IPS-18a (cell line): ENCODE measurements at regions not wholly inside any gene's neighbourhood (a gene's known extent, or its start where the extent isn't known, plus 50 kb on each side); places are given as distances from the start of the nearest gene placed in this dataset.

Experiments used
- H3K27ac ChIP-seq: one replicate; pipeline ENCODE4 v1.5.1; 2013; ENCODE audit warnings: low read length
- H3K27me3 ChIP-seq: one replicate; pipeline ENCODE4 v1.6.1; 2013; ENCODE audit warnings: mild to moderate bottlenecking, low read length; ENCODE audit not compliant: control insufficient read depth, insufficient read depth
- H3K36me3 ChIP-seq: one replicate; pipeline ENCODE4 v1.6.1; 2013; ENCODE audit warnings: low read depth, low read length; ENCODE audit not compliant: control insufficient read depth
- H3K4me1 ChIP-seq: one replicate; pipeline ENCODE4 v1.6.1; 2013; ENCODE audit warnings: low read depth, low read length; ENCODE audit not compliant: control insufficient read depth
- H3K4me3 ChIP-seq: one replicate; pipeline ENCODE4 v1.5.1; 2013; ENCODE audit warnings: low read length
- H3K9ac ChIP-seq: one replicate; pipeline ENCODE4 v1.6.1; 2013; ENCODE audit warnings: mild to moderate bottlenecking, low read length, moderate library complexity
- H3K9me3 ChIP-seq: one replicate; pipeline ENCODE4 v1.6.1; 2013; ENCODE audit warnings: low read depth, low read length; ENCODE audit not compliant: control insufficient read depth

DNA sequence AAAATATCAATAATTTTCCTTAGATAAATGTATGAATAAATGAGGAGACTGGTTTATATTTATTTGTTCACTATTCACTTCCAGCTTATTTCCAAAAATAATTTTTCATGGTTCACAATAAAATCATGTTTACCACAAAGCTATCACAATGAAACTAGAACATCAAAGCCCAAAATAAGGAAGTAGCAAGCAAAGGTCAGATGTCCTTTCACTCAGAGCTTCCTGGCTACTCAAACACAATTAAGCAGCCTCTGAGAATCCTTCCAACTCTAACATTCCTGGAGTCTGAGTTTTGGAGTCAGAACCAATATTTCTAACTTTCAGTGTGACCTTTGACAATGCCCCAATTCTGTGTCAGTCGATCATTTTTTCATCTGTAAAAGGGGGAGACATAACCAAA, 527.0 kb downstream of the SOX6 start:
- Histone ChIP-seq H3K27ac (no peak overlapping the region), H3K9ac (no peak overlapping the region), H3K36me3 (no peaks in the 10 kb centered on the region), H3K4me1 (peaks cover 7% of the 10 kb centered on the region), H3K27me3 (no peaks in the 10 kb centered on the region), H3K4me3 (no peak overlapping the region), H3K9me3 (no peaks in the 10 kb centered on the region)

GRCh38 chr11:15830741-15831428, 525.5 kb downstream of the SOX6 start:
- Histone ChIP-seq H3K27ac (no peak overlapping the region), H3K9me3 (no peaks in the 10 kb centered on the region), H3K9ac (no peak overlapping the region), H3K4me1 (peaks cover 7% of the 10 kb centered on the region), H3K36me3 (no peaks in the 10 kb centered on the region), H3K4me3 (no peak overlapping the region), H3K27me3 (no peaks in the 10 kb centered on the region)

DNA sequence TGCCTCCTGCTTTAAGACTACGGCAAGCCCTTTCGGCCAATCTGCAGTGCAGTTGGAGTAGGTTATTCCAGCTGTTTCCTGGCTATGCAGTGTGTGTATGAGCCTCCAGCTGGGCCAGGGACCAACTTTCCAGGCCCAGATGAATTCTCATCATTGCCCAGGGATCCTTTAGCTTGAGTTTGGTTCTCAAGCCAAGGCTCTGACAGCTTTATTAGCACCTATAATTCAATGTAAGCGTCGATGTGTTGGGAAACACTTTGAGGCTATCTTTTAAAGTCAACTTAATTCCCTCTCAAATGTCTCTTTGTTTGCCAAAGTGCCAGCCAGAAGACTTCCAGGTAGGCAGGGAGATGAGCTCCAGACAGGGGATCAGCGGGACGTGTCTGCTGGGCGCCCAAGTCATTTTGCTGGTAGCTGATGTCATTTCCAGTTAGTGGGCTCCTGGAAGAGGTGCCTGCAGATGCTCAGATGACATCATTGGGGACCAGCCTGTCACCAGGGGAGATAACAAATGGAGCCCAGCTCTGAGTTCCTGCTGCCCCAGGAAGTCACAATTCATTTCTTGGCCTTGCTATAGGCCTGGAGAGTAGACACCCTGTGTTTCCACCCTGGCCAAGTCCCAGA, 520.4 kb downstream of the SOX6 start:
- H3K9me3 ChIP-seq: no peaks in the 10 kb centered on the region
- no peaks in the 10 kb centered on the region for H3K36me3 ChIP-seq
- no peak overlapping the region for H3K9ac ChIP-seq
- H3K4me1 ChIP-seq: no peaks in the 10 kb centered on the region
- H3K27me3 ChIP-seq: no peaks in the 10 kb centered on the region
- no peak overlapping the region for H3K4me3 ChIP-seq
- H3K27ac ChIP-seq: no peak overlapping the region

DNA sequence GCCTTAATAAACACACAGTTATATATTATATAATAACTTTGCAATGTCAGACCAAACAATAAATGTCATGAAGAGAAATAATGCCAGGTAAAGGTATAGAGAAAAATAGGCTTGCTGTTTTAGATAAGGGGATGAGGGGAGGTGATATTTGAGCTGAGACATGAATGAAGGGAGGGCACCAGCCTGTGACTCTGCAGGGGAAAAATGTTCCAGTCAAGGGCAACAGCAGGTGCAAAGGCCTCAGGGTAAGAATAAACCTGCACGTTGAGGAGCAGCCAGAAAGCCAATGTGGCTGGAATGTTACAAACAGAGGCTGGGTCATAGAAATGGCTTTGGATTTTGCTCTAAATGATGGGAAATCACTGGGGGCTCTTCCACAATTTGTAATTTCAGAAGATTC, 519.6 kb downstream of the SOX6 start:
- H3K9me3 ChIP-seq: no peaks in the 10 kb centered on the region
- no peaks in the 10 kb centered on the region for H3K27me3 ChIP-seq
- no peak overlapping the region for H3K27ac ChIP-seq
- H3K9ac ChIP-seq: no peak overlapping the region
- no peaks in the 10 kb centered on the region for H3K36me3 ChIP-seq
- H3K4me3 ChIP-seq: no peak overlapping the region
- no peaks in the 10 kb centered on the region for H3K4me1 ChIP-seq

- Histone ChIP-seq H3K27ac (no peak overlapping the region), H3K27me3 (no peaks in the 10 kb centered on the region), H3K4me3 (no peak overlapping the region), H3K4me1 (peaks cover 6% of the 10 kb centered on the region), H3K9me3 (no peaks in the 10 kb centered on the region), H3K36me3 (no peaks in the 10 kb centered on the region), H3K9ac (no peak overlapping the region)
Measured at GRCh38 chr11:15837901-15838489, 518.4 kb downstream of the SOX6 start.

DNA sequence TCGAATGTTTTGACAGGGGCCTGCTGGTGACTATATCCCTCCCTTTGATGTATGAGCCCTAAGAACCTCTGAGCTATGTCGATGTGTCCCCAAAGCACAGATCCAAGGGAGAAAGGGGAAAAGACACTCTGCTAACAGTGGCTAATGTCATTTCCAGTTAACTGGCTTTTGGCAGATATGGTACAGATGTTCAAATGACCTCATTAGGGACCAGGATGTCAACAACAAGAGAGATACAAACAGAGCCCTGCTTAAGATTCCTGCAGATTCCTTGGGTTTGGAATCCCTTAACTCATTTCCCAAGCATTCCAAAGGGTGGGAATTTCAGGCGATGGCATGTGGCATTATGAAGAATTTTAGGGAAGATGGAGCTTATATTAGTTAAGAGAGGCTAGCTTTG, 517.3 kb downstream of the SOX6 start:
- Histone ChIP-seq H3K9ac (no peak overlapping the region), H3K36me3 (no peaks in the 10 kb centered on the region), H3K9me3 (no peaks in the 10 kb centered on the region), H3K27me3 (no peaks in the 10 kb centered on the region), H3K27ac (no peak overlapping the region), H3K4me1 (peaks cover 16% of the 10 kb centered on the region), H3K4me3 (no peak overlapping the region)

DNA sequence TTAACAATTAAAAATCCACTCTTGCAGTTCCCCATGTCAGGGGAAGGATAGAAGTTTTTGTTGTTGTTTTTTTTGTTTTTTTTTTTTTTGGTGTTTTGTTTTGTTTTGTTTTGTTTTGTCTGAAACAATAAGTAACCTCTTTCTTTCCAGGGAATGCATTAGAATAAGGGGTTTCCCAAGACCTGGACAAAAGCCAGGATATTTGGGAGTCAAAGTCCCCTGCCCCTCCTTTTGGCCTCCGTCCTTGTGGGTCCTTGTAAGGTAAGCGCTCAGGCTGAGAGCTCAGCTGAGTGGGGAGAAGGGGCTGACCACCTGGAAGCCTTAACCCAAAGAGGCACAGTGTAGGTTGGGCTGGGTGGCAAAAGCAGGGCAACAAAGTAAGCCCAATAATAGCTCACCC, 515.4 kb downstream of the SOX6 start:
- Histone ChIP-seq H3K27me3 (no peaks in the 10 kb centered on the region), H3K27ac (no peak overlapping the region), H3K4me1 (peaks cover 35% of the 10 kb centered on the region), H3K36me3 (no peaks in the 10 kb centered on the region), H3K9me3 (no peaks in the 10 kb centered on the region), H3K4me3 (no peak overlapping the region), H3K9ac (no peak overlapping the region)

DNA sequence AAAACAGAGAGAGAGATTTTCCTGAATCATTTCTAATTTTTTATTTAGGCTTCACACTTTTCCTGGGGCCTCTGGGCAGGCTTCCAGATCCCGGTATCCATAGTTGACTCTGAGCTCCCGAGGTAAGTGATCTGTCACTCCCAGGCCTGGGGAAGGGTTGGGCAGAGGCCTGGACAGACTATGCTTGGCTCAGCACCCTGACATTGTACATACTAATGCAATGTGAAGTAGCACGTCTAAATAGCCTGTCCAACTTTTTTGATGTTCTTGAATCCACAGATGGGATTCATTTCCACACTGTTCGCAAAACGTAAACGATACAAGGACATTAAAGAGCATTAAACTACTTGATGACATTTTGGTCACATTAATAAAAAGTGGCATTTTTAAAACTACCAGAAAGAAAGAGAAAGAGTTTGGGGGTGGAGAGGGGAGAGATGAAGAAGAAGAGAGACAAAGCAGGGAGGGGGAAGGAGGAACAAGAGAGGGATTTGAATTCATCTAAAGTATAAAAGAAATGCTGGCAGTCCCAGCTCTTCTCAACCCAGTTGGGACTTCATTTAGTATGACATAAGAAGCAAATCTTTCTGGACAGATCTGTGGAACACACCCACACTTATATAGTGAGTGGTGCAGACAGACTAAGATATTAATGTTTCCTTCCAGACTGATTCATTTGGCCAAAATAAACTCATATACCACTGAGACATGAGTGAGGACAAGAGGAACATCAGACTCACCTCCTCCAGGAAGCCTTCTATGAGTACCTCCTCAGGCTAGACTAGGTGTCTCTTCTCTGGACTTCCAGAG, 514.2 kb downstream of the SOX6 start:
- Histone ChIP-seq H3K9ac (no peak overlapping the region), H3K27ac (no peak overlapping the region), H3K9me3 (no peaks in the 10 kb centered on the region)

GRCh38 chr11:15843309-15843872, 513.0 kb downstream of the SOX6 start:
- H3K9ac ChIP-seq: no peak overlapping the region
- H3K27ac ChIP-seq: no peak overlapping the region
- H3K27me3 ChIP-seq: no peaks in the 10 kb centered on the region
- no peaks in the 10 kb centered on the region for H3K36me3 ChIP-seq
- H3K4me3 ChIP-seq: no peak overlapping the region
- no peaks in the 10 kb centered on the region for H3K9me3 ChIP-seq
- peaks cover 36% of the 10 kb centered on the region for H3K4me1 ChIP-seq

More for the DNA sequence above, 514.2 kb downstream of the SOX6 start:
- Histone ChIP-seq H3K36me3 (no peaks in the 10 kb centered on the region), H3K27me3 (no peaks in the 10 kb centered on the region), H3K4me3 (no peak overlapping the region), H3K4me1 (peaks cover 36% of the 10 kb centered on the region)

- no peaks in the 10 kb centered on the region for H3K27me3 ChIP-seq
- H3K4me3 ChIP-seq: no peak overlapping the region
- no peaks in the 10 kb centered on the region for H3K9me3 ChIP-seq
- H3K9ac ChIP-seq: no peak overlapping the region
- no peak overlapping the region for H3K27ac ChIP-seq
- H3K4me1 ChIP-seq: peaks cover 36% of the 10 kb centered on the region
- no peaks in the 10 kb centered on the region for H3K36me3 ChIP-seq
Measured at GRCh38 chr11:15845261-15845660, 511.1 kb downstream of the SOX6 start.

DNA sequence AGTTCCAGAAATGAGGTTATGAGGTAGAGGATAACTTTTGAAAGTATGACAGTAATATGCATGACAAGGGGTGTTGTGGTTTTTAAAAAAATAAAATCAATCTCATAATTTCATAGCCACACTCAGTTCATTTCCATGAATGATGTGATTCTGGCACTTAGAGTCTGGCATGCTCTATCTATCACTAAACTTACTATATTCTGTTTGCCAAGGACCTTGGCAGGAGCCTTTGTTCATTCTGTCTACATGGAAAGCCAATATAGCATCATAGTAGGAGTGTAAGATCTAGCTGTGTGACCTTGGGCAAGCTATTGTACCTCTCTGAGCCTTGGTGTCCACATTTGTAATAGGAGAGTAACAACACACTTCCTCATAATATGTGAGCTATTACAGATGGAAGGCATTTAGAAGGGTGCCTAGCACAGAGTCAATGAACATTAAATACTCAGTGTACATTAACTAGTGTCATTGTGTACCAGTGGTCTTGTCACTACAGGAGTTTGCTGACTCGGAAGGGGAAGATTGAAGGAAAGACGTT, 507.6 kb downstream of the SOX6 start:
- H3K36me3 ChIP-seq: no peaks in the 10 kb centered on the region
- H3K27me3 ChIP-seq: no peaks in the 10 kb centered on the region
- H3K9me3 ChIP-seq: no peaks in the 10 kb centered on the region
- H3K27ac ChIP-seq: no peak overlapping the region
- no peak overlapping the region for H3K9ac ChIP-seq
- no peak overlapping the region for H3K4me3 ChIP-seq
- peaks cover 24% of the 10 kb centered on the region for H3K4me1 ChIP-seq
